ENCODE measurements at regions not wholly inside any gene's neighbourhood (a gene's known extent, or its start where the extent isn't known, plus 50 kb on each side); places are given as distances from the start of the nearest gene placed in this dataset.

- intact Hi-C loops (cut with DNase I; ENCODE audit: low total_unique reads), result no loop called here
- H3K27ac ChIP-seq, result no peak overlapping the region
- DNase-seq, result no peak
- no peaks in the 10 kb centered on the region for H3K36me3 ChIP-seq
- no peaks in the 10 kb centered on the region for H3K27me3 ChIP-seq
- no peaks in the 10 kb centered on the region for H3K4me1 ChIP-seq
- no peak overlapping the region for H3K4me3 ChIP-seq
- H3K9me3 ChIP-seq, result no peaks in the 10 kb centered on the region
- no peak for TF ChIP-seq POLR2A (IDR thresholded peaks at IDR 0.05)
- TF ChIP-seq CTCF (IDR thresholded peaks at IDR 0.05), result no peak
Observed at GRCh38 chr13:59259165-59260000, 904.3 kb downstream of the DIAPH3 start.

GRCh38 chr13:59261928-59262488 lies 901.7 kb downstream of the DIAPH3 start:
- DNase-seq, result no peak
- Histone ChIP-seq H3K27ac (no peak overlapping the region), H3K27me3 (no peaks in the 10 kb centered on the region), H3K36me3 (no peaks in the 10 kb centered on the region), H3K4me1 (no peaks in the 10 kb centered on the region), H3K9me3 (no peaks in the 10 kb centered on the region), H3K4me3 (no peak overlapping the region)
- intact Hi-C loops (cut with DNase I; ENCODE audit: low total_unique reads), result no loop called here
- no peak for TF ChIP-seq CTCF (IDR thresholded peaks at IDR 0.05)

- DNase-seq, result no peak
- H3K27me3 ChIP-seq, result no peaks in the 10 kb centered on the region
- TF ChIP-seq POLR2A (IDR thresholded peaks at IDR 0.05) (no peak), CTCF (IDR thresholded peaks at IDR 0.05) (no peak)
- H3K4me3 ChIP-seq, result no peak overlapping the region
- intact Hi-C loops (cut with DNase I; ENCODE audit: low total_unique reads), result no loop called here
- no peaks in the 10 kb centered on the region for H3K4me1 ChIP-seq
- no peaks in the 10 kb centered on the region for H3K9me3 ChIP-seq
- H3K36me3 ChIP-seq, result no peaks in the 10 kb centered on the region
- no peak overlapping the region for H3K27ac ChIP-seq
Observed at GRCh38 chr13:59263531-59263930, 900.2 kb downstream of the DIAPH3 start.

GRCh38 chr13:59266478-59267063 lies 897.2 kb downstream of the DIAPH3 start:
- Histone ChIP-seq H3K4me1 (no peaks in the 10 kb centered on the region), H3K9me3 (no peaks in the 10 kb centered on the region), H3K4me3 (no peak overlapping the region), H3K27me3 (no peaks in the 10 kb centered on the region), H3K36me3 (no peaks in the 10 kb centered on the region), H3K27ac (no peak overlapping the region)
- no peak for TF ChIP-seq CTCF (IDR thresholded peaks at IDR 0.05)
- TF ChIP-seq POLR2A (IDR thresholded peaks at IDR 0.05), result no peak
- no peak for DNase-seq
- intact Hi-C loops (cut with DNase I; ENCODE audit: low total_unique reads), result no loop called here

- Histone ChIP-seq H3K27me3 (no peaks in the 10 kb centered on the region), H3K4me1 (no peaks in the 10 kb centered on the region), H3K27ac (no peak overlapping the region), H3K4me3 (no peak overlapping the region), H3K36me3 (no peaks in the 10 kb centered on the region), H3K9me3 (no peaks in the 10 kb centered on the region)
- TF ChIP-seq CTCF (IDR thresholded peaks at IDR 0.05) (no peak), POLR2A (IDR thresholded peaks at IDR 0.05) (no peak)
- intact Hi-C loops (cut with DNase I; ENCODE audit: low total_unique reads), result no loop called here
- no peak for DNase-seq
Observed at GRCh38 chr13:59269476-59269875, 894.3 kb downstream of the DIAPH3 start.
